Epithelial cell of esophagus (primary cell): ENCODE measurements at regions not wholly inside any gene's neighbourhood (a gene's known extent, or its start where the extent isn't known, plus 50 kb on each side); places are given as distances from the start of the nearest gene placed in this dataset.

Source experiments
- DNase-seq: peaks from one replicate; pipeline ENCODE4 v3.0.0; 2010; ENCODE audit warnings: low read depth
- H3K4me3 ChIP-seq: 2 replicates; pipeline ENCODE4 v1.5.1; 2011; ENCODE audit warnings: mild to moderate bottlenecking, low read length, control low read depth
- CTCF ChIP-seq: IDR thresholded peaks from 2 replicates; pipeline ENCODE4 v1.5.1; 2011; ENCODE audit warnings: low read depth, mild to moderate bottlenecking, low read length, control low read depth, inconsistent platforms; ENCODE audit not compliant: insufficient read depth; ENCODE audit errors: missing control alignments

DNA sequence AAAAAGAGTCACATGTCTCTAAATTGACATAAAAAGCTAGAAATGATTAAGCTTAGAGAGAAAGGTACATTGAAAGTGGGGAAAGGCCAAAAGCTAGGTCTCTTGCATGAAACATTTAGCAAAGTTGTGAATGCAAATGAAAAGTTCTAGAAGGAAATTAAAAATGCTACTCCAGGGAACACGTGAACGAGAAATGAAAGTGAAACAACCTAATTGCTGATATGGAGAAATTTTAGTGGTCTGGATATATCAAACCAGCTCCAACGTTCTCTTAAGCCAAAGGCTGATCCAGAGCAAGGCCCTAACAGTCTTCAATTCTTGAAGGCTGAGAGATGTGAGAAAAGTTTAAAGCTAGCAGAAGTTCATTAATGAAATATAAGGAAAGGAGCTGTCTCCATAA lies 419.8 kb downstream of the SLITRK6 start:
- TF ChIP-seq CTCF, result no peak
- no peak for DNase-seq
- H3K4me3 ChIP-seq, result no peak overlapping the region

DNA sequence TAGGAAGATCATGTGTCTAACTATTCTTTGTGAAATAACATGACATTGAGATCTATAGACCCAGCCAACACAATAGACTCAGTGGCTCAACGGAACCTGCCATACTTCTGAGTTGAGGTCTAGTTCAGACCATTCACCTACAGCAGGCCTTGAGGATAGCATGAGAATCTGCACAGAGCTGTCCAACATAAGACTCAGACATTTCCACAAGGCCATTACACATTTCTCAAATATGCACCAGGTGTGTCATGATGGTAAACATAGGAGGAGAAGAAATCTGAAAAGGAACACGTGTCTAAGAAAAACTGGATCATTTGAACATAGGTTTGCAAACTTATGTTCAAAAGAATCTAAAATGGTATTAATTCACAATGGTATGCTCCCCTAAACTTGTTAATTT lies 421.4 kb downstream of the SLITRK6 start:
- no peak overlapping the region for H3K4me3 ChIP-seq
- DNase-seq, result peak; percentile 89
- TF ChIP-seq CTCF, result no peak

- no peak overlapping the region for H3K4me3 ChIP-seq
- TF ChIP-seq CTCF, result no peak
- DNase-seq, result no peak
Measured at GRCh38 chr13:85373322-85373721, 425.9 kb downstream of the SLITRK6 start.

- TF ChIP-seq CTCF, result no peak
- H3K4me3 ChIP-seq, result no peak overlapping the region
- DNase-seq, result no peak
Measured at GRCh38 chr13:85371254-85371653, 428.0 kb downstream of the SLITRK6 start.

DNA sequence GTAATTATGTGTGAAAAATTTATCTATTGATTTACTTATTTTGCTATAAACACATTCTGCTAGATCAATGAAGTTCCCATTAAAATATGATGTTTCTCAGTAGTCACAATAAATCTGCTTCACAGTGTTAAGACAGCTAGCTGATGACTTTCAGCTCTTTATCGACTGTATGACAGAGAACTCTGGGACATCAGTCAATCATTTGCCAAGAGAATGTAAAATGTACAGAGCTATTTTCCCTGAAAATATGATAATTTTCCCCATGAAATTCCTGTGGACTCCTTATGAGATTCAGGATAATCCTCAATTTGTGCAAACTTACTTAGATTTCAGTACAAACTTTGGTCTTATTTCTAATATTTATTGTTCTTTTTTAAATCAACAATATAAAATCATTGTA lies 430.5 kb downstream of the SLITRK6 start:
- no peak for TF ChIP-seq CTCF
- no peak for DNase-seq

GRCh38 chr13:85367887-85368286 lies 431.3 kb downstream of the SLITRK6 start:
- no peak for DNase-seq
- TF ChIP-seq CTCF, result no peak
- H3K4me3 ChIP-seq, result no peak overlapping the region

More for the DNA sequence above, 430.5 kb downstream of the SLITRK6 start:
- H3K4me3 ChIP-seq, result no peak overlapping the region

DNA sequence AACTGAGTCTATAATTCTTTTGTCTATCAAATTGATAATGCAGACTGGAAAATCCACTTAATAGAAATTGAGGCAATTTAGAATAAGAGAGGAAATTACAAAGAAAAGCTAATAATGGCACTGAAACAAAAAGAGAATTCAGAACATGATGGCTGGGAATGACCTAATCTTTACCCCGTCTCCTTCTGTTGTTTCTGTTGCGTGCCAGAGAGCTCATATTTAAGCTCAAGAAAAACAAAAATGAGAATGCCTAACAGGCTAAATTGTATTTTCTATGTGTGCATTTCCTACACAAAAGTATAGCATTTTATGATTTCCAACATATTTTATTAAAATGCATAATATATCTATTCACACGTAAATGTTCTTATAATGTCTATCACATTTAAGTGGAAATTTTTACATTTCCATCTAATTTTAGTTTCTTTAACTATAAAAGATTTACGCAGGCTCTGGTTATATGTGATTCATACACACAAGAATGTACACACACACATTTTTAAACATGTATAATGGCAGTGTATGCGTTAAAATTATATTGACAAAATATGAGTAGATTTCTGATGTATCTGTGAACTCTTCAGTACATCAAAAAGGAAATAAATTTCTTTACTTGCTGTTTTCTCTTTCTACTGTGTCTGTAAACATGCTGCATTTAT lies 432.3 kb downstream of the SLITRK6 start:
- no peak overlapping the region for H3K4me3 ChIP-seq
- no peak for TF ChIP-seq CTCF
- no peak for DNase-seq
